Stomach (tissue), 4 donors: ENCODE measurements at regions not wholly inside any gene's neighbourhood (a gene's known extent, or its start where the extent isn't known, plus 50 kb on each side); places are given as distances from the start of the nearest gene placed in this dataset.

ENCODE experiments used
- EP300 ChIP-seq: sonication (generic); formaldehyde crosslinking; IDR thresholded peaks from one replicate; pipeline ENCODE4 v1.6.1; 2017; ENCODE audit warnings: antibody characterized with exemption
- POLR2AphosphoS5 ChIP-seq, 3 donors: sonication (generic); formaldehyde crosslinking; IDR thresholded peaks; one replicate each; pipeline ENCODE4 v1.6.1; 2016; ENCODE audit warnings: antibody characterized with exemption in 3 of 3
- TF ChIP-seq, protein P1 (sequence below), 7 experiments: fragments of 450-650 bp in 4 of 7; fragments of 200-600 bp in 3 of 7; sonication (generic) in 3 of 7; IDR thresholded peaks; one replicate each; pipeline ENCODE4 v1.5.1; 2016 to 2019; ENCODE audit warnings: antibody characterized with exemption in 7 of 7, control low read depth in 2 of 7, mild to moderate bottlenecking in 1 of 7

- TF ChIP-seq, protein P1, sequence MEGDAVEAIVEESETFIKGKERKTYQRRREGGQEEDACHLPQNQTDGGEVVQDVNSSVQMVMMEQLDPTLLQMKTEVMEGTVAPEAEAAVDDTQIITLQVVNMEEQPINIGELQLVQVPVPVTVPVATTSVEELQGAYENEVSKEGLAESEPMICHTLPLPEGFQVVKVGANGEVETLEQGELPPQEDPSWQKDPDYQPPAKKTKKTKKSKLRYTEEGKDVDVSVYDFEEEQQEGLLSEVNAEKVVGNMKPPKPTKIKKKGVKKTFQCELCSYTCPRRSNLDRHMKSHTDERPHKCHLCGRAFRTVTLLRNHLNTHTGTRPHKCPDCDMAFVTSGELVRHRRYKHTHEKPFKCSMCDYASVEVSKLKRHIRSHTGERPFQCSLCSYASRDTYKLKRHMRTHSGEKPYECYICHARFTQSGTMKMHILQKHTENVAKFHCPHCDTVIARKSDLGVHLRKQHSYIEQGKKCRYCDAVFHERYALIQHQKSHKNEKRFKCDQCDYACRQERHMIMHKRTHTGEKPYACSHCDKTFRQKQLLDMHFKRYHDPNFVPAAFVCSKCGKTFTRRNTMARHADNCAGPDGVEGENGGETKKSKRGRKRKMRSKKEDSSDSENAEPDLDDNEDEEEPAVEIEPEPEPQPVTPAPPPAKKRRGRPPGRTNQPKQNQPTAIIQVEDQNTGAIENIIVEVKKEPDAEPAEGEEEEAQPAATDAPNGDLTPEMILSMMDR (IDR thresholded peaks at IDR 0.05), result no peak
- TF ChIP-seq EP300, result no peak
- no peak for TF ChIP-seq POLR2AphosphoS5 (IDR thresholded peaks at IDR 0.05)
Observed at GRCh38 chr13:82597747-82598146, 1284.5 kb downstream of the SLITRK1 start.
